Karpas-422 (cell line): ENCODE measurements at regions not wholly inside any gene's neighbourhood (a gene's known extent, or its start where the extent isn't known, plus 50 kb on each side); places are given as distances from the start of the nearest gene placed in this dataset.

Source experiments
- DNase-seq: peaks from one replicate; pipeline ENCODE4 v3.0.0-alpha.2; 2015
- H2AFZ ChIP-seq: fragments of 200-600 bp; sonication (generic); 2 replicates; pipeline ENCODE4 v1.6.1; 2014; ENCODE audit warnings: antibody characterized with exemption, low read length, mixed read lengths
- H3K27ac ChIP-seq: fragments of 200-600 bp; sonication (generic); 2 replicates; pipeline ENCODE4 v1.5.1; 2014; ENCODE audit warnings: mild to moderate bottlenecking, low read length, moderate library complexity
- H3K27me3 ChIP-seq: fragments of 200-600 bp; sonication (generic); 2 replicates; pipeline ENCODE4 v1.6.1; 2014; ENCODE audit warnings: low read length, mixed read lengths
- H3K36me3 ChIP-seq: fragments of 200-600 bp; sonication (generic); 2 replicates; pipeline ENCODE4 v1.6.1; 2014; ENCODE audit warnings: low read length, mixed read lengths; ENCODE audit not compliant: insufficient read depth
- H3K4me1 ChIP-seq: fragments of 200-600 bp; sonication (generic); 2 replicates; pipeline ENCODE4 v1.6.1; 2014; ENCODE audit warnings: mild to moderate bottlenecking, low read length, mixed read lengths
- H3K4me2 ChIP-seq: fragments of 200-600 bp; sonication (generic); 2 replicates; pipeline ENCODE4 v1.6.1; 2014; ENCODE audit warnings: low read length, low read depth, mild to moderate bottlenecking; ENCODE audit not compliant: poor library complexity, severe bottlenecking
- H3K4me3 ChIP-seq: fragments of 200-600 bp; sonication (generic); 2 replicates; pipeline ENCODE4 v1.5.1; 2014; ENCODE audit warnings: mild to moderate bottlenecking, antibody characterized with exemption, low read length, mixed read lengths
- H3K79me2 ChIP-seq: fragments of 200-600 bp; sonication (generic); 2 replicates; pipeline ENCODE4 v1.6.1; 2014; ENCODE audit warnings: mild to moderate bottlenecking, low read length, mixed read lengths
- H3K9ac ChIP-seq: fragments of 200-600 bp; sonication (generic); 2 replicates; pipeline ENCODE4 v1.6.0; 2014; ENCODE audit warnings: low read length
- H3K9me2 ChIP-seq: fragments of 200-600 bp; sonication (generic), shearing (Covaris generic); replicated peaks from 2 replicates; pipeline ENCODE4 v1.6.0; 2014; ENCODE audit warnings: mild to moderate bottlenecking, low read length, moderate library complexity; ENCODE audit not compliant: insufficient read depth
- H3K9me3 ChIP-seq: fragments of 300-700, 200-600 bp; sonication (generic); 2 replicates; pipeline ENCODE4 v1.6.1; 2014; ENCODE audit warnings: low read length, mixed read lengths
- H4K20me1 ChIP-seq: fragments of 200-600 bp; sonication (generic); 2 replicates; pipeline ENCODE4 v1.6.1; 2014; ENCODE audit warnings: mild to moderate bottlenecking, antibody characterized with exemption, low read length, low read depth; ENCODE audit not compliant: insufficient read depth

GRCh38 chr20:50256577-50256976 is 65.9 kb downstream of the CEBPB start:
- no peak for DNase-seq
- Histone ChIP-seq H3K27me3 (no peaks in the 10 kb centered on the region), H3K9me2 (no peaks in the 10 kb centered on the region), H3K9me3 (no peaks in the 10 kb centered on the region), H3K4me3 (no peak overlapping the region), H3K36me3 (no peaks in the 10 kb centered on the region), H3K79me2 (no peaks in the 10 kb centered on the region), H3K4me2 (no peak overlapping the region), H3K9ac (no peak overlapping the region), H3K4me1 (no peaks in the 10 kb centered on the region), H4K20me1 (no peaks in the 10 kb centered on the region), H3K27ac (no peak overlapping the region), H2AFZ (no peak overlapping the region)

- H3K79me2 ChIP-seq = no peaks in the 10 kb centered on the region
- no peak overlapping the region for H2AFZ ChIP-seq
- H3K9me2 ChIP-seq = no peaks in the 10 kb centered on the region
- DNase-seq = no peak
- no peak overlapping the region for H3K4me2 ChIP-seq
- H3K4me3 ChIP-seq = no peak overlapping the region
- H3K9me3 ChIP-seq = no peaks in the 10 kb centered on the region
- no peaks in the 10 kb centered on the region for H4K20me1 ChIP-seq
- H3K4me1 ChIP-seq = no peaks in the 10 kb centered on the region
- no peaks in the 10 kb centered on the region for H3K27me3 ChIP-seq
- H3K36me3 ChIP-seq = no peaks in the 10 kb centered on the region
- H3K27ac ChIP-seq = no peak overlapping the region
- H3K9ac ChIP-seq = no peak overlapping the region
These were observed 67.2 kb downstream of the CEBPB start for GRCh38 chr20:50257860-50258259.

- Histone ChIP-seq H3K9ac (no peak overlapping the region), H3K4me2 (no peak overlapping the region), H3K36me3 (no peaks in the 10 kb centered on the region), H3K27me3 (no peaks in the 10 kb centered on the region), H3K4me1 (no peaks in the 10 kb centered on the region), H3K79me2 (no peaks in the 10 kb centered on the region), H3K9me2 (no peaks in the 10 kb centered on the region), H3K9me3 (no peaks in the 10 kb centered on the region), H4K20me1 (no peaks in the 10 kb centered on the region), H3K27ac (no peak overlapping the region), H2AFZ (no peak overlapping the region), H3K4me3 (no peak overlapping the region)
- DNase-seq = no peak
These were observed 68.3 kb downstream of the CEBPB start for GRCh38 chr20:50258790-50259483.

GRCh38 chr20:50259705-50260478 is 69.3 kb downstream of the CEBPB start:
- Histone ChIP-seq H3K27ac (no peak overlapping the region), H3K9me2 (no peaks in the 10 kb centered on the region), H3K9ac (no peak overlapping the region), H2AFZ (no peak overlapping the region), H3K4me2 (no peak overlapping the region), H3K4me3 (no peak overlapping the region), H3K4me1 (no peaks in the 10 kb centered on the region), H3K36me3 (no peaks in the 10 kb centered on the region), H3K27me3 (no peaks in the 10 kb centered on the region), H4K20me1 (no peaks in the 10 kb centered on the region), H3K9me3 (no peaks in the 10 kb centered on the region), H3K79me2 (no peaks in the 10 kb centered on the region)
- no peak for DNase-seq

- Histone ChIP-seq H3K4me1 (no peaks in the 10 kb centered on the region), H3K9ac (no peak overlapping the region), H3K9me2 (no peaks in the 10 kb centered on the region), H3K27me3 (no peaks in the 10 kb centered on the region), H3K9me3 (no peaks in the 10 kb centered on the region), H3K4me2 (no peak overlapping the region), H3K36me3 (no peaks in the 10 kb centered on the region), H3K79me2 (no peaks in the 10 kb centered on the region), H3K4me3 (no peak overlapping the region), H3K27ac (no peak overlapping the region), H4K20me1 (no peaks in the 10 kb centered on the region), H2AFZ (no peak overlapping the region)
- no peak for DNase-seq
These were observed 70.0 kb downstream of the CEBPB start for GRCh38 chr20:50260479-50261221.

- Histone ChIP-seq H3K4me2 (no peak overlapping the region), H3K27ac (no peak overlapping the region), H3K36me3 (no peaks in the 10 kb centered on the region), H3K4me1 (no peaks in the 10 kb centered on the region), H3K9me2 (no peaks in the 10 kb centered on the region), H2AFZ (no peak overlapping the region), H3K9me3 (no peaks in the 10 kb centered on the region), H3K27me3 (no peaks in the 10 kb centered on the region), H3K9ac (no peak overlapping the region), H3K4me3 (no peak overlapping the region), H4K20me1 (no peaks in the 10 kb centered on the region), H3K79me2 (no peaks in the 10 kb centered on the region)
- DNase-seq = no peak
These were observed 71.0 kb downstream of the CEBPB start for GRCh38 chr20:50261471-50262212.

GRCh38 chr20:50263831-50264230 is 73.2 kb downstream of the CEBPB start:
- no peak overlapping the region for H2AFZ ChIP-seq
- no peak overlapping the region for H3K27ac ChIP-seq
- no peaks in the 10 kb centered on the region for H3K27me3 ChIP-seq
- no peaks in the 10 kb centered on the region for H3K36me3 ChIP-seq
- no peaks in the 10 kb centered on the region for H3K9me3 ChIP-seq
- no peaks in the 10 kb centered on the region for H3K4me1 ChIP-seq
- H4K20me1 ChIP-seq = no peaks in the 10 kb centered on the region
- H3K4me2 ChIP-seq = no peak overlapping the region
- no peak for DNase-seq
- no peak overlapping the region for H3K4me3 ChIP-seq
- no peaks in the 10 kb centered on the region for H3K9me2 ChIP-seq
- no peaks in the 10 kb centered on the region for H3K79me2 ChIP-seq
- no peak overlapping the region for H3K9ac ChIP-seq
